K562 (cell line): ENCODE measurements at regions not wholly inside any gene's neighbourhood (a gene's known extent, or its start where the extent isn't known, plus 50 kb on each side); places are given as distances from the start of the nearest gene placed in this dataset.
A peak's percentile ranks its signal among the peaks of the same experiment; 100 is the strongest.
"Not testable (repeated sequence)": the region's sequence is repeated elsewhere in the genome, so short reads cannot be mapped to it uniquely, and the experiment has no call there.

Experiments
- ATAC-seq: fragments of 200-7000 bp; cut with Tn5 transposase; 3 replicates; pipeline ENCODE4 v1.9.1; 2020; ENCODE audit warnings: moderate library complexity
- BruUV-seq: library from RNA; stranded (reverse); fragments of 400-500 nt; replicated peaks from 2 replicates; lab custom pipeline; 2021; lab: Mats Ljungman, UMichigan
- CTCF ChIA-PET: fragments of 300-600 bp; formaldehyde crosslinking; extraction: SDS; loops from one replicate; lab custom pipeline; 2021; ENCODE audit warnings: low intra/inter-chr PET ratio; lab: Yijun Ruan, JAX
- POLR2A ChIA-PET: fragments of 300-600, 350-650 bp; sonication (Branson Sonifier 250); formaldehyde crosslinking; extraction: SDS; loops from one replicate; lab custom pipeline; 2021; ENCODE audit warnings: antibody characterized with exemption, inconsistent platforms; lab: Yijun Ruan, JAX
- DNase-seq, 4 experiments: peaks; one replicate each; pipeline versions ENCODE4 v3.0.0 to v3.0.0-alpha.2; 2011 to 2018; ENCODE audit warnings: low spot score in 3 of 4, mixed read lengths in 3 of 4; ENCODE audit errors: extremely low read depth in 1 of 4
- FAIRE-seq: peaks from 2 replicates; lab custom pipeline; 2011; peaks lifted over from hg19 to GRCh38; lab: Jason Lieb, UNC
- H2AFZ ChIP-seq: 2 replicates; pipeline ENCODE4 v1.6.0; 2011; ENCODE audit warnings: low read depth, low read length, control low read depth, inconsistent platforms
- H3K27ac ChIP-seq: fragments of 200-600 bp; 3 replicates; pipeline ENCODE4 v1.8.0; 2011; ENCODE audit warnings: low read depth, mild to moderate bottlenecking, control low read depth, inconsistent platforms, low read length, moderate library complexity, mixed read lengths; ENCODE audit errors: extremely low read depth
- H3K27me3 ChIP-seq, 2 experiments: fragments of 300-600 bp in 1 of 2; 2 replicates in 1 of 2; 3 replicates in 1 of 2; pipeline versions ENCODE4 v1.6.0 to v1.8.0; 2011; ENCODE audit warnings: inconsistent platforms in 2 of 2, low read length in 2 of 2, mild to moderate bottlenecking in 1 of 2, mixed read lengths in 1 of 2, moderate library complexity in 1 of 2; ENCODE audit not compliant: control insufficient read depth in 2 of 2, insufficient read depth in 2 of 2
- H3K36me3 ChIP-seq: fragments of 300-600 bp; 3 replicates; pipeline ENCODE4 v1.8.0; 2011; ENCODE audit warnings: mild to moderate bottlenecking, low read length, inconsistent platforms; ENCODE audit not compliant: control insufficient read depth, insufficient read depth
- H3K4me1 ChIP-seq, 2 experiments: fragments of 200-600 bp in 1 of 2; replicated peaks in 1 of 2; 2 replicates in 1 of 2; 3 replicates in 1 of 2; pipeline versions ENCODE4 v1.5.1 to v1.8.0; 2011; ENCODE audit warnings: inconsistent platforms in 2 of 2, low read length in 2 of 2, mild to moderate bottlenecking in 1 of 2, mixed read lengths in 1 of 2, moderate library complexity in 1 of 2; ENCODE audit not compliant: control insufficient read depth in 2 of 2, insufficient read depth in 2 of 2
- H3K4me2 ChIP-seq: 2 replicates; pipeline ENCODE4 v1.6.1; 2011; ENCODE audit warnings: low read length, control low read depth, inconsistent platforms, mixed read lengths; ENCODE audit not compliant: insufficient read depth
- H3K4me3 ChIP-seq: fragments of 200-600 bp; sonication (generic), shearing (Covaris generic); 2 replicates; pipeline ENCODE4 v1.5.1; 2016; ENCODE audit warnings: control low read depth, inconsistent platforms
- H3K79me2 ChIP-seq: fragments of 200-600 bp; 3 replicates; pipeline ENCODE4 v1.8.0; 2011; ENCODE audit warnings: low read length, inconsistent platforms; ENCODE audit not compliant: control insufficient read depth, insufficient read depth
- H3K9ac ChIP-seq, 2 experiments: 2 replicates each; pipeline versions ENCODE4 v1.6.0 to v1.6.1; 2011; ENCODE audit warnings: low read depth in 2 of 2, low read length in 2 of 2, control low read depth in 1 of 2, inconsistent platforms in 1 of 2, mild to moderate bottlenecking in 1 of 2, mixed read lengths in 1 of 2; ENCODE audit not compliant: insufficient read depth in 1 of 2
- H3K9me1 ChIP-seq: one replicate; pipeline ENCODE4 v1.6.0; 2011; ENCODE audit warnings: inconsistent platforms, mild to moderate bottlenecking, low read length, moderate library complexity; ENCODE audit not compliant: control insufficient read depth, insufficient read depth
- H3K9me3 ChIP-seq: replicated peaks from 2 replicates; pipeline ENCODE4 v1.5.1; 2011; ENCODE audit warnings: low read depth, low read length, inconsistent platforms; ENCODE audit not compliant: control insufficient read depth, insufficient read depth
- H4K20me1 ChIP-seq: replicated peaks from 2 replicates; pipeline ENCODE4 v1.6.1; 2011; ENCODE audit warnings: low read length, inconsistent platforms, mixed read lengths; ENCODE audit not compliant: control insufficient read depth, insufficient read depth
- ILF3 ChIP-seq: fragments of 450-650 bp; IDR thresholded peaks from 2 replicates; pipeline ENCODE4 v1.6.1; 2018; ENCODE audit warnings: antibody characterized with exemption, mild to moderate bottlenecking, moderate library complexity, borderline replicate concordance
- ZFP36 ChIP-seq: fragments of 150-350 bp; IDR thresholded peaks from 2 replicates; pipeline ENCODE4 v1.6.1; 2018; ENCODE audit warnings: low read length, low read depth; ENCODE audit not compliant: partially characterized antibody
- ZNF146 ChIP-seq: IDR thresholded peaks from one replicate; pipeline ENCODE4 v1.6.1; 2018; ENCODE audit warnings: missing compliant biosample characterization; ENCODE audit not compliant: unreplicated experiment
- ZNF586 ChIP-seq: fragments of 450-650 bp; formaldehyde crosslinking; conservative IDR thresholded peaks from 2 replicates; pipeline ENCODE4 v1.4.0; 2020; ENCODE audit warnings: mild to moderate bottlenecking, moderate library complexity
- WGBS: fragments of 100-300 bp; shearing (Covaris generic); methylation state at CpG from one replicate; pipeline ENCODE4 v1.1.6; 2016; ENCODE audit warnings: low coverage, mixed read lengths; ENCODE audit not compliant: insufficient coverage; ENCODE audit errors: missing lambda C conversion rate; 5-methylcytosine and 5-hydroxymethylcytosine counted together
- in situ Hi-C: fragments of 300-500 bp; cut with MboI; formaldehyde crosslinking; loops from 4 replicates; pipeline ENCODE4 v1.15.0; 2018; ENCODE audit warnings: inconsistent platforms, mixed read lengths
- intact Hi-C: fragments of 100-400 bp; cut with micrococcal nuclease; formaldehyde crosslinking; loops from 2 replicates; pipeline ENCODE4 v1.14.2; 2022

DNA sequence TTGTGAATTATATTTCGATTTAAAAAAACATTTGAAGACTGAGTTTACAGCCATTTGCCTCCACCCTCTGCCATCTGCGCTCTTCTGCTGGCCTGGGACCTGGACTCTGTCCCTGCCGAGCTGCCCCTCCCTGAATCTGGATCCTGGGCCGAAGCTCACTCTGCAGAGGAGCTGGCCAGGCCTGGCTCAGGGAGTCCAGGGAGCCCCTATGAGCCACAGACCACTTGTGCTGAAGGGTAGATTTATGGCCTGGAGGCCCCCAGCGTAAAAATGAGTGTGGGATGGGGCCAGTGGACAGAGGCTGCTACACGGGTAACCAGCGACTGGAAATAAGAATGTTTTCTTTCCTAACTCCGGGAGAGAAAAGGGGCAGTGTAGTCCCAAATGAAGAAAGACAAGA, 129.8 kb downstream of the FGF18 start:
- in situ Hi-C loops (no loop called here), intact Hi-C loops (no loop called here)
- H2AFZ ChIP-seq = no peak overlapping the region
- no TSS peak for BruUV-seq
- peaks cover 18 to 30% of the 10 kb centered on the region in 2 experiments; a peak in 4 of 5 replicates for H3K27me3 ChIP-seq
- FAIRE-seq (no peak), ATAC-seq (no peak), DNase-seq (no peak)
- H3K79me2 ChIP-seq = no peaks in the 10 kb centered on the region
- H3K4me3 ChIP-seq = no peak overlapping the region
- POLR2A ChIA-PET = no interaction called here
- WGBS = 2% methylated on average over 8 of the region's 8 CpGs
- CTCF ChIA-PET = no interaction called here
- H3K27ac ChIP-seq = no peak overlapping the region
- no peak overlapping the region for H3K4me2 ChIP-seq
- TF ChIP-seq ILF3 = no peak
- no peak for TF ChIP-seq ZFP36
- TF ChIP-seq ZNF586 (CRISPR knock-in tag) = no peak
- no peaks in the 10 kb centered on the region for H3K4me1 ChIP-seq
- H3K9ac ChIP-seq = no peak overlapping the region
- no peaks in the 10 kb centered on the region for H3K36me3 ChIP-seq
- H3K9me3 ChIP-seq = no peaks in the 10 kb centered on the region
- no peaks in the 10 kb centered on the region for H3K9me1 ChIP-seq
- H4K20me1 ChIP-seq = no peaks in the 10 kb centered on the region

DNA sequence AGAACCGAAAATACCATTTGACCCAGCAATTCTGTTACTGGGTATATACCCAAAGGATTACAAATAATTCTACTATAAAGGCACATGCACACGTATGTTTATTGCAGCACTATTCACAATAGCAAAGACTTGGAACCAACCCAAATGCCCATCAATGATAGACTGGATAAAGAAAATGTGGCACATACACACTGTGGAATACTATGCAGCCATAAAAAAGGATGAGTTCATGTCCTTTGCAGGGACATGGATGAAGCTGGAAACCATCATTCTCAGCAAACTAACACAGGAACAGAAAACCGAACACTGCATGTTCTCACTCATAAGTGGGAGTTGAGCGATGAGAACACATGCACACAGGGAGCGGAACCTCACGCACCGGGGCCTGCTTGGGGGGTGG, 134.4 kb downstream of the FGF18 start:
- H3K9ac ChIP-seq, H2AFZ ChIP-seq, DNase-seq, ATAC-seq, POLR2A ChIA-PET, H3K4me3 ChIP-seq, H3K4me2 ChIP-seq, FAIRE-seq, H3K9me1 ChIP-seq, CTCF ChIA-PET, H4K20me1 ChIP-seq, in situ Hi-C loops, intact Hi-C loops, BruUV-seq, H3K36me3 ChIP-seq, H3K27ac ChIP-seq, H3K4me1 ChIP-seq, H3K9me3 ChIP-seq, H3K79me2 ChIP-seq: not testable (repeated sequence)
- H3K27me3 ChIP-seq = peaks cover 4 to 11% of the 10 kb centered on the region in 2 experiments; a peak in 3 of 5 replicates
- 33% methylated on average over 7 of the region's 7 CpGs for WGBS
- TF ChIP-seq ZNF146 (CRISPR knock-in tag) = peak; percentile 58
